GM20000 (cell line): ENCODE measurements at regions not wholly inside any gene's neighbourhood (a gene's known extent, or its start where the extent isn't known, plus 50 kb on each side); places are given as distances from the start of the nearest gene placed in this dataset.

ENCODE experiments used
- DNase-seq: peaks from one replicate; pipeline ENCODE4 v3.0.0; 2012; ENCODE audit warnings: low spot score
- CTCF ChIP-seq: IDR thresholded peaks from 2 replicates; pipeline ENCODE4 v1.5.1; 2012; ENCODE audit warnings: mild to moderate bottlenecking, control low read depth; ENCODE audit errors: extremely low read depth, missing control alignments

- DNase-seq: no peak
- TF ChIP-seq CTCF: no peak
Measured at GRCh38 chr1:82214606-82215005, 413.9 kb downstream of the ADGRL2 start.

DNA sequence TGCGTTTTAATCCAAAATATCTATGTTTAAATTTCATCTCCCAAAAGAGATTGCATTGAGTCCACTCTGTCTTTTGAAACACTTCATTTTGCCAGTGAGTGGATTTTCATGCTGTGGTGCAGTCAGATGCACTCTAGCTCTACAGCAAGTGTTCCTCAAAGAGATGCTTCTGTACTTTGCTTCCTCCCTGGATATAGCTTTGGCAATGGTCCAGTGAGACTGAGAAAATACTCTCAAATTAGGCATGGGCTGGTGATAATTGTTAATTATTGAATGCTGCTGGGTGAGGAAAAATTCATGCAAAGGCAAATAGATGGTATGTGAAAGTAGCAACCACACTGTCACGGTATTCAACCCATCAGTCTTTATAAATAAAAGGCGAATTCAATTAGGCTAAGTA, 396.9 kb downstream of the ADGRL2 start:
- no peak for DNase-seq
- no peak for TF ChIP-seq CTCF

DNA sequence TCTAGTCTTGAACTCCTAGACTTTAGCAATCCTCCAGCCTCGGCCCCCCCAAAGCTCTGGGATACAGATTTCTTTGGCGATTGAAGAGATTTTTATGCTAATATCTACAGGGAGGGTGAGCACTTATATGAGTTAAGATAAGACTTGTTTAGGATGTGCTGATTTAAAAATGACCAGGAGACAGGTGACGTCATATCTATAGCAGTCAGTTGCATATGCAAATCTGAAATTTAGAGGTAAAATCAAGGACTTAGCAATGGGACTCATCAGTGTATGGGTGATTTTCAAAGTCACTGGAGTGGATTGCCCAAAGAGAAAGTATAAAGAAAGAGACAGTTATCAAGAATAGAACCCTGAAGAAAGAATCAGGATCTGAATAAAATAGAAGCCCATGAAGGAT, 394.5 kb downstream of the ADGRL2 start:
- TF ChIP-seq CTCF: no peak
- no peak for DNase-seq

GRCh38 chr1:82185084-82185483, 384.4 kb downstream of the ADGRL2 start:
- no peak for DNase-seq
- no peak for TF ChIP-seq CTCF

DNA sequence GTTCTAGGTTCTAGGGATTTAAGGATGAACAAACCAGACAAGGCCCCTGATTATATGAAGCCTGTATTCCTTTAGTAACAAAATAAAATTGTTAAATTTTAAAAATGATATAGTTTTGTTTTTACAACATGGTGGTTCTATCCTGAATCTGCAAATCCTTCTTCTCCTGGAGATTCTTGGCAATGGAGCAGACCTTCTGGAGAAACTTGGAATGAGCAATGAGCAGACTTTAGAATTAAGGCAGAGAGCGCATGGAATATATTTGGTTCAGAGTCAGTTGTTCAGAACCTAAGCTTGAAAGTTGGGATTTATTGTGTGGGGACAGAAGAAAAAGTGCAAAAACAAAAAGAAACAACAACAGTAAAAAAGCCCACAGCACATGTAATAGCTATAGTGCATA, 381.1 kb downstream of the ADGRL2 start:
- no peak for TF ChIP-seq CTCF
- DNase-seq: no peak

DNA sequence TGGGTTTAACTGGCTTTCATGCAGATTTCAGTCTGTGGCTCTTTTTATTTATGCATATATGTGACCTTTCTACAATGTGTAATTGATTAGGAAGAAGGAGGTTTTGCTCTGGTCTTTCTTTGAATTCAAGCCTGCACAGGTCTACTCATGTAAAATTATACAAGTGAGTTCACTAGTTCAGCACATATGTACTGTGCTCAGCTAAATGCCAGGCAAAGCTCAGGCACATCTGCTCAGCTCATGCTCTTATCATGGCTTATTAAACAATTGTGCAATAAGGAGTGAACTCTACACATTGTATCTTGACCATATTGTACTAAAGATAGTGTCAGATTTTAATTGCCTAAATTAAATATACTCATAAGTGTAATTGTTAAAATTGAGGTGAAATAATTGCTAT, 378.4 kb downstream of the ADGRL2 start:
- DNase-seq: no peak
- TF ChIP-seq CTCF: no peak

- no peak for DNase-seq
- no peak for TF ChIP-seq CTCF
Measured at GRCh38 chr1:82177192-82177591, 376.5 kb downstream of the ADGRL2 start.
